GM12864 (cell line): ENCODE measurements at regions not wholly inside any gene's neighbourhood (a gene's known extent, or its start where the extent isn't known, plus 50 kb on each side); places are given as distances from the start of the nearest gene placed in this dataset.

ENCODE experiments used
- DNase-seq: peaks from one replicate; pipeline ENCODE4 v3.0.0-alpha.2; 2011; ENCODE audit warnings: low read depth
- H3K4me3 ChIP-seq: 2 replicates; pipeline ENCODE4 v1.5.1; 2011; ENCODE audit warnings: mild to moderate bottlenecking, low read depth, low read length, control low read depth
- CTCF ChIP-seq: IDR thresholded peaks from 2 replicates; pipeline ENCODE4 v1.5.1; 2011; ENCODE audit warnings: low read depth, mild to moderate bottlenecking, moderate library complexity, low read length, control low read depth, inconsistent platforms; ENCODE audit errors: missing control alignments

DNA sequence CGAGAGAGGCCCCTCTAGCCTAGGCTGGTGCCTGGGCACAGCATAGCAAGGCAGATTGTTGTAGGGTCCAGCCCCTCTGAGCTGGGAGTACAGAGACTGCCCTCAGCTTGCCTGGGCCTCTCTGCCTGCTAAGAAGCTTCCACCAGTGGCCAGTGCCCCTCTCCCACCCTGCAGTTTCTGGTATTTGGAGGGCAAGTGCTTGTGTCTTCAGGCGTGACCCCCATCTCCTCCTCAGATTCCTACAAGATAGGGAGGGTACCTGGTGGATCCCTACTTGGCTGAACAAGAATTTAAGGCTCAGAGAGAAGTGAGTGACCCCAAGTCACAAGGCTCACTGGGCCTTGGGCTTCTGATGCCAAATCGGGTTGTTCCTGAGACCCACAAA lies 152.7 kb downstream of the URI1 start:
- no peak for DNase-seq
- H3K4me3 ChIP-seq, result no peak overlapping the region
- no peak for TF ChIP-seq CTCF

GRCh38 chr19:30095171-30095570 lies 153.1 kb downstream of the URI1 start:
- H3K4me3 ChIP-seq, result no peak overlapping the region
- TF ChIP-seq CTCF, result no peak
- DNase-seq, result no peak

- TF ChIP-seq CTCF, result no peak
- no peak overlapping the region for H3K4me3 ChIP-seq
- DNase-seq, result no peak
These were observed 154.7 kb downstream of the URI1 start for GRCh38 chr19:30096596-30097370.

- no peak overlapping the region for H3K4me3 ChIP-seq
- DNase-seq, result no peak
These were observed 155.8 kb downstream of the URI1 start for GRCh38 chr19:30097746-30098280.

DNA sequence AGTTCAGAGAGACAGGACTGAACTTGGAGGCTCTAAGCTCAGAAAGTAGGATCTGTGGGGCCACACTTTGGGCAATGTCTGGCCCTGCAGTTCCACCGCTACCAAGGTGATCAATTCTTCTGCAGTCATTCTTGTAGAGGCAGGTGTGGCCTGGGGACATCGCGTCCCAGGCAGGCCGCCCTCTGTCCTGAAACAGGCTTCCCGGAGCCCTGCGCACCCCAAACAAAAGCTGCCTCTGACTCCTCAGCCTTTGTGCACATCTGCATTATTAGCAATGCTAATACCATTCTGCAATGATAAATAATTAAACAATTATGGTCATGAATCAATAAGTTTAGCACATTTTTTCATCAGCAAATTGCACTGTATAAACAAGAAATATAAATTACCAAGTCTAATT lies 160.2 kb downstream of the URI1 start:
- no peak for TF ChIP-seq CTCF
- DNase-seq, result no peak
- H3K4me3 ChIP-seq, result no peak overlapping the region

More at GRCh38 chr19:30097746-30098280, 155.8 kb downstream of the URI1 start:
- no peak for TF ChIP-seq CTCF

DNA sequence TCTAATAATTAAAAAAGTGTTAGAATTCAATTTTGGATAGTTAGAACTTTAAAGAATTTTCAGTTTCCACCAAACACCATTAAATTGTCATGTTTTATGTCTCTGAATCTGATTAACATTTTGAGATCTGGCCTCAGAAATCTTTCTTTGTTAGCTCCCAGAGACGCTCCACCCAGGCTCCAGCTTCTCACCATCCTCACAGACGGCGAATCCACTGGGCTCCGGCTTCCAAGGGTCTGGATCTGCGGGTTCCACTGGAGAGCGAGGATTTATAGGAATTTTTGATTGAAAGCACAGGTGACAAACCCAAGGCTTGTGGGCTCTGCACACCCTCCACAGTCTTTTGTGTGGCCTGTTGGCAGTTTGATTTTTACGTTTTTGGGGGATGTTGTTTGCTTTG lies 160.6 kb downstream of the URI1 start:
- H3K4me3 ChIP-seq, result no peak overlapping the region
- DNase-seq, result no peak
- no peak for TF ChIP-seq CTCF

- no peak overlapping the region for H3K4me3 ChIP-seq
- no peak for TF ChIP-seq CTCF
- no peak for DNase-seq
These were observed 161.9 kb downstream of the URI1 start for GRCh38 chr19:30103981-30104380.
